Left ventricle myocardium inferior (tissue), 1 donor: ENCODE measurements at regions not wholly inside any gene's neighbourhood (a gene's known extent, or its start where the extent isn't known, plus 50 kb on each side); places are given as distances from the start of the nearest gene placed in this dataset.

ENCODE experiments used
- DNase-seq: peaks from one replicate; pipeline ENCODE4 v3.0.0-alpha.2; 2020
- H3K27ac ChIP-seq: fragments of 200-600 bp; replicated peaks from 2 replicates; pipeline ENCODE4 v1.8.0; 2021
- H3K27me3 ChIP-seq: fragments of 200-600 bp; 2 replicates; pipeline ENCODE4 v1.8.0; 2021; ENCODE audit warnings: low read depth
- H3K36me3 ChIP-seq: fragments of 200-600 bp; 2 replicates; pipeline ENCODE4 v1.8.0; 2021
- H3K4me1 ChIP-seq: fragments of 200-600 bp; 2 replicates; pipeline ENCODE4 v1.8.0; 2021
- H3K4me3 ChIP-seq: fragments of 200-600 bp; 2 replicates; pipeline ENCODE4 v1.8.0; 2021; ENCODE audit warnings: mild to moderate bottlenecking, moderate library complexity
- H3K9me3 ChIP-seq: fragments of 200-600 bp; replicated peaks from 2 replicates; pipeline ENCODE4 v1.8.0; 2021
- intact Hi-C: fragments of 100-400 bp; cut with micrococcal nuclease; formaldehyde crosslinking; loops from one replicate; pipeline ENCODE4 v1.11.0; 2022
- TF ChIP-seq, protein P1 (sequence below): fragments of 200-600 bp; IDR thresholded peaks from 2 replicates; pipeline ENCODE4 v1.8.0; 2021; ENCODE audit warnings: antibody characterized with exemption, mild to moderate bottlenecking, borderline replicate concordance
- donor health status: DM: no; HTN: yes; CAD: no; lungs with severe emphysema.

GRCh38 chr14:95431199-95432143, 85.0 kb downstream of the SYNE3 start:
- Histone ChIP-seq H3K9me3 (no peaks in the 10 kb centered on the region), H3K36me3 (peaks cover 56% of the 10 kb centered on the region), H3K4me3 (no peak overlapping the region), H3K27ac (peak overlapping the region; percentile 43), H3K27me3 (no peaks in the 10 kb centered on the region), H3K4me1 (peaks cover 14% of the 10 kb centered on the region)
- no peak for DNase-seq
- intact Hi-C loops: loop anchor here (10.0 kb wide), 1 partner anchor 737 kb away; no protein-coding TSS in a partner anchor
- TF ChIP-seq, protein P1, sequence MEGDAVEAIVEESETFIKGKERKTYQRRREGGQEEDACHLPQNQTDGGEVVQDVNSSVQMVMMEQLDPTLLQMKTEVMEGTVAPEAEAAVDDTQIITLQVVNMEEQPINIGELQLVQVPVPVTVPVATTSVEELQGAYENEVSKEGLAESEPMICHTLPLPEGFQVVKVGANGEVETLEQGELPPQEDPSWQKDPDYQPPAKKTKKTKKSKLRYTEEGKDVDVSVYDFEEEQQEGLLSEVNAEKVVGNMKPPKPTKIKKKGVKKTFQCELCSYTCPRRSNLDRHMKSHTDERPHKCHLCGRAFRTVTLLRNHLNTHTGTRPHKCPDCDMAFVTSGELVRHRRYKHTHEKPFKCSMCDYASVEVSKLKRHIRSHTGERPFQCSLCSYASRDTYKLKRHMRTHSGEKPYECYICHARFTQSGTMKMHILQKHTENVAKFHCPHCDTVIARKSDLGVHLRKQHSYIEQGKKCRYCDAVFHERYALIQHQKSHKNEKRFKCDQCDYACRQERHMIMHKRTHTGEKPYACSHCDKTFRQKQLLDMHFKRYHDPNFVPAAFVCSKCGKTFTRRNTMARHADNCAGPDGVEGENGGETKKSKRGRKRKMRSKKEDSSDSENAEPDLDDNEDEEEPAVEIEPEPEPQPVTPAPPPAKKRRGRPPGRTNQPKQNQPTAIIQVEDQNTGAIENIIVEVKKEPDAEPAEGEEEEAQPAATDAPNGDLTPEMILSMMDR: peak; percentile 62

DNA sequence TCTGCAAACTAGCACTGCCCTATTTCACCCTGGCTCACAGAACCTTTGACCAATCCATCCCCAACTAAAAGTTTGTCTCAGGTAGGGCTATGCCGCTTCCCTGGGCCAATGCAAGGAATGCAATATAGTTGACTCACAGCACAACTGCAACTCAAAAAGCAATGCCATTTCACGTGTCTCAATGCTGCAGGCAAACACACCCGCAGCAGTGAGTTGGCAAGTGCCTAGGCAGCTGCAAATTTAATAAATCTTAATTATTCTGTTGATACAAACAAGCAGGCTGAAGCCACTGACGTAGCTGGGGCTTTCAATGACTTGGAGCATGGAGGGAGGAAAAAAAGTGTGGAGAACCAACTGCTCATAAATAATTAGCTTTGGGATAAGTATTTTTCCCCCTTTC, 87.9 kb downstream of the SYNE3 start:
- Histone ChIP-seq H3K27ac (no peak overlapping the region), H3K9me3 (no peaks in the 10 kb centered on the region), H3K4me1 (peaks cover 14% of the 10 kb centered on the region), H3K27me3 (no peaks in the 10 kb centered on the region), H3K4me3 (no peak overlapping the region), H3K36me3 (peaks cover 27% of the 10 kb centered on the region)
- TF ChIP-seq, protein P1: no peak
- DNase-seq: no peak
- intact Hi-C loops: no loop called here

DNA sequence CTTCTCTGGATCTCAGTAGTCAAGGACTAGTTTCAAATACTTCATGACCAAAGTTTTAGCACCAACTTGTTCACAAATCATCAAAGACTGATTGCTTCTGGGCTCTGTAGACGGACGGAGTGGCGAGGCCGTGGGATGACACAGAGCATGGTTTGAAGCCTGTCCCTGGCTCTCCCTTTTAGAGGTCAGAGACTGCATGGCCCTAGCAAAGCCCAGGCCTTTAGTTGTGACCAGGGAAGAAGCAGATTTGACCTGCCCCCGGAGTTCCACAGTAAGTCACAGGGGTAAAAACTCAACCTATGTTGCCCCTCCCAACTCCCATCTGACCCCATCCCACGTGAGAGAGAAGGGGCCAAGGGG, 90.4 kb downstream of the SYNE3 start:
- intact Hi-C loops: no loop called here
- peaks cover 21% of the 10 kb centered on the region for H3K36me3 ChIP-seq
- no peaks in the 10 kb centered on the region for H3K9me3 ChIP-seq
- no peak overlapping the region for H3K27ac ChIP-seq
- H3K27me3 ChIP-seq: no peaks in the 10 kb centered on the region
- H3K4me3 ChIP-seq: no peak overlapping the region
- H3K4me1 ChIP-seq: peaks cover 4% of the 10 kb centered on the region
- TF ChIP-seq, protein P1: no peak
- no peak for DNase-seq

DNA sequence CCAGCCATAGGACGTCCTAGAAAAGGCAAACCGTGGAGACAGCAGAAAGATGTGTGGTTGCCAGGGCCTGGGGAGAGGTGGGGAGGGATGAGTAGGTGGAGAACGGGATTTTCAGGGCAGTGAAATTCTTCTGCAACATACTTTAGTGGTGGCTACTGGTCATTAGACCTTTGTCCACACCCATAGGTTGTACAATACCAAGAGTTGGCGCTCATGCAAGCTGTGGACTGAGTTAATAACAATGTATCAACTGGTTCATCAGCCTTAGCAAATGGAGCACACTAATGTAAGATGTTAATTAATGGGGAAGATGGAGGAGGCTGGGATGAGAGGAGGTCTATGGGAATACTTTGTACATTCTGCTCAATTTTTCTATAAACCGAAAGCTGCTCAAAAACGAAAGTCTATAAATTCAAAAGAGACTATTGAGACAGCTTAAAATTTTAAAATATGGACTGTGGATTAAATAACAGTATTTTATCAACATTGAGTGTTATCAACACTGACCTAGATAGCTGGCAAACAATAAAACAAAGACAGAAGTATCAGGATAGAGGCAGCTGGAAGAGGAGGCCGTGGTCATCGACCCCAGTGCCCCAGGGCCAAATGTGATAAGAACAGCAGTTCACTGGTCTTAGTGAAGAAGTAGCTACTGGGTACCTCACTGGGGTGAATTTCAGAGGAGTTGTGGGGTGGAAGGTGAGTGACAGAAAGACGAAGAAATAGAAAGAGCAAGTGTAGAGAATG, 90.9 kb downstream of the SYNE3 start:
- H3K36me3 ChIP-seq: peaks cover 26% of the 10 kb centered on the region
- DNase-seq: no peak

DNA sequence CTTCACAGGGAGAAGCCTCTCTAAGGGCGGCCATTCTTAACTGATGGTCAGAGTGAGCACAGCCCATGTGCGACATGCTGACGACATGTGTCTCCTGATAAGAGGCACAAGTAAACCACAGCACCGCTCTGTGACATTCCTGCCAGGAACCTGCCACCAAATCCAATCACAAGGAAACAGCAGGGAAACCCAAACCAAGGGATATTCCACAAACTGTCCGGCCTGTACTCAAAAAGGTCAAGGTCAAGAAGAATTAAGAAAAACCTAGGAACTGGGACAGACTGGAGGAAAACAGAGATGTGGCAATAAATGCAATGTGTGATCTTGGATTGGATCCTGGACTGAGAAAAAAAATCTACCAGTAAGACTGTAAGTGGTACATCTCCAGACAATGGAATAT, 91.9 kb downstream of the SYNE3 start:
- H3K9me3 ChIP-seq: no peaks in the 10 kb centered on the region
- TF ChIP-seq, protein P1: no peak
- H3K4me3 ChIP-seq: no peak overlapping the region
- DNase-seq: no peak
- H3K27ac ChIP-seq: no peak overlapping the region
- intact Hi-C loops: no loop called here
- no peaks in the 10 kb centered on the region for H3K27me3 ChIP-seq
- peaks cover 26% of the 10 kb centered on the region for H3K36me3 ChIP-seq
- peaks cover 4% of the 10 kb centered on the region for H3K4me1 ChIP-seq

More for the DNA sequence above, 90.9 kb downstream of the SYNE3 start:
- H3K4me1 ChIP-seq: peaks cover 4% of the 10 kb centered on the region
- H3K9me3 ChIP-seq: no peaks in the 10 kb centered on the region
- TF ChIP-seq, protein P1: no peak
- no peak overlapping the region for H3K4me3 ChIP-seq
- intact Hi-C loops: no loop called here
- no peak overlapping the region for H3K27ac ChIP-seq
- no peaks in the 10 kb centered on the region for H3K27me3 ChIP-seq
